OCI-LY7 (cell line): ENCODE measurements at regions not wholly inside any gene's neighbourhood (a gene's known extent, or its start where the extent isn't known, plus 50 kb on each side); places are given as distances from the start of the nearest gene placed in this dataset.

Experiments
- BruUV-seq: library from RNA; stranded (reverse); fragments of 400-500 nt; replicated peaks from 2 replicates; lab custom pipeline; 2021; lab: Mats Ljungman, UMichigan
- CTCF ChIA-PET: fragments of 300-600 bp; sonication (Branson Sonifier 250); formaldehyde crosslinking; loops from one replicate; lab custom pipeline; 2022; ENCODE audit warnings: antibody characterized with exemption; ENCODE audit not compliant: unreplicated experiment; lab: Charles Lee
- POLR2A ChIA-PET: fragments of 300-600 bp; sonication (Branson Sonifier 250); formaldehyde crosslinking; loops from one replicate; lab custom pipeline; 2022; ENCODE audit warnings: antibody characterized with exemption; lab: Charles Lee
- DNase-seq: peaks from one replicate; pipeline ENCODE4 v3.0.0-alpha.2; 2015; ENCODE audit warnings: low spot score
- H2AFZ ChIP-seq: fragments of 200-600 bp; sonication (generic), shearing (Covaris generic); 2 replicates; pipeline ENCODE4 v1.6.1; 2014; ENCODE audit warnings: mild to moderate bottlenecking, antibody characterized with exemption, low read length, moderate library complexity
- H3K27ac ChIP-seq: fragments of 200-600 bp; sonication (generic); 2 replicates; pipeline ENCODE4 v1.5.1; 2014; ENCODE audit warnings: mixed run types, low read depth, mild to moderate bottlenecking, moderate library complexity, low read length, inconsistent platforms; ENCODE audit not compliant: poor library complexity, severe bottlenecking
- H3K36me3 ChIP-seq: fragments of 200-600 bp; sonication (generic); 2 replicates; pipeline ENCODE4 v1.6.1; 2014; ENCODE audit warnings: mild to moderate bottlenecking, antibody characterized with exemption, low read length, moderate library complexity, mixed read lengths; ENCODE audit not compliant: insufficient read depth
- H3K4me1 ChIP-seq: fragments of 200-600 bp; sonication (generic); 2 replicates; pipeline ENCODE4 v1.5.1; 2014; ENCODE audit warnings: mild to moderate bottlenecking, low read length; ENCODE audit not compliant: insufficient read depth, poor library complexity, severe bottlenecking
- H3K4me2 ChIP-seq: fragments of 200-600 bp; sonication (generic); 2 replicates; pipeline ENCODE4 v1.6.1; 2014; ENCODE audit warnings: mild to moderate bottlenecking, low read length
- H3K4me3 ChIP-seq: fragments of 200-600 bp; sonication (generic); 2 replicates; pipeline ENCODE4 v1.5.1; 2014; ENCODE audit warnings: mild to moderate bottlenecking, low read depth, low read length; ENCODE audit not compliant: poor library complexity, severe bottlenecking
- H3K79me2 ChIP-seq: fragments of 200-600 bp; sonication (generic); 2 replicates; pipeline ENCODE4 v1.6.1; 2016; ENCODE audit warnings: low read depth, mild to moderate bottlenecking, low read length, moderate library complexity, mixed read lengths; ENCODE audit not compliant: insufficient read depth
- H3K9me2 ChIP-seq: fragments of 200-600 bp; sonication (generic); 2 replicates; pipeline ENCODE4 v1.6.1; 2016; ENCODE audit warnings: mild to moderate bottlenecking, low read length, mixed read lengths; ENCODE audit not compliant: insufficient read depth
- H3K9me3 ChIP-seq: fragments of 200-600 bp; sonication (generic); 2 replicates; pipeline ENCODE4 v1.6.1; 2014; ENCODE audit warnings: mild to moderate bottlenecking, mixed run types, low read length, mixed read lengths
- H4K20me1 ChIP-seq: fragments of 200-600 bp; sonication (generic); 2 replicates; pipeline ENCODE4 v1.6.1; 2014; ENCODE audit warnings: mild to moderate bottlenecking, antibody characterized with exemption, low read length, moderate library complexity, mixed read lengths; ENCODE audit not compliant: insufficient read depth
- CTCF ChIP-seq: fragments of 200-600 bp; sonication (generic); conservative IDR thresholded peaks from 2 replicates; pipeline ENCODE4 v1.5.1; 2014; ENCODE audit warnings: mild to moderate bottlenecking, antibody characterized with exemption, low read length, moderate library complexity, mixed read lengths
- EZH2phosphoT487 ChIP-seq: fragments of 200-600 bp; sonication (generic); IDR thresholded peaks from 2 replicates; pipeline ENCODE4 v1.6.1; 2018; ENCODE audit warnings: low read depth, borderline replicate concordance, mild to moderate bottlenecking, mixed run types, antibody characterized with exemption, low read length, moderate library complexity, mixed read lengths
- intact Hi-C: fragments of 100-400 bp; cut with micrococcal nuclease; formaldehyde crosslinking; loops from one replicate; pipeline ENCODE4 v1.10.0; 2022; ENCODE audit not compliant: unreplicated experiment

GRCh38 chr2:236664136-236664535 lies 94.5 kb downstream of the ACKR3 start:
- no TSS peak for BruUV-seq
- intact Hi-C loops, result no loop called here

GRCh38 chr2:236665101-236665500 lies 95.5 kb downstream of the ACKR3 start:
- TF ChIP-seq EZH2phosphoT487, result no peak
- no peak for TF ChIP-seq CTCF
- POLR2A ChIA-PET, result no interaction called here
- intact Hi-C loops, result no loop called here

More at GRCh38 chr2:236664136-236664535, 94.5 kb downstream of the ACKR3 start:
- Histone ChIP-seq H3K36me3 (no peaks in the 10 kb centered on the region), H2AFZ (no peak overlapping the region), H4K20me1 (no peaks in the 10 kb centered on the region), H3K9me3 (no peaks in the 10 kb centered on the region), H3K4me3 (no peak overlapping the region), H3K9me2 (no peaks in the 10 kb centered on the region; the same call in 1 of the 2 replicates), H3K27ac (no peak overlapping the region), H3K4me1 (no peaks in the 10 kb centered on the region), H3K4me2 (no peak overlapping the region), H3K79me2 (no peaks in the 10 kb centered on the region)
- no peak for DNase-seq
- TF ChIP-seq CTCF (no peak), EZH2phosphoT487 (no peak)
- CTCF ChIA-PET, result no interaction called here
- POLR2A ChIA-PET, result interaction anchor here (0.9 kb wide), 1 partner anchor 232 kb away, joined by 4 read pairs; no protein-coding TSS in a partner anchor

GRCh38 chr2:236665572-236666118 lies 96.0 kb downstream of the ACKR3 start:
- no peaks in the 10 kb centered on the region for H3K79me2 ChIP-seq
- intact Hi-C loops, result no loop called here
- no peak overlapping the region for H3K4me3 ChIP-seq
- no peak overlapping the region for H3K27ac ChIP-seq
- H3K9me2 ChIP-seq, result no peaks in the 10 kb centered on the region; the same call in 1 of the 2 replicates
- BruUV-seq, result no TSS peak
- no peak overlapping the region for H2AFZ ChIP-seq
- no peaks in the 10 kb centered on the region for H3K36me3 ChIP-seq
- no peaks in the 10 kb centered on the region for H4K20me1 ChIP-seq
- H3K9me3 ChIP-seq, result no peaks in the 10 kb centered on the region
- no peak overlapping the region for H3K4me2 ChIP-seq
- no peaks in the 10 kb centered on the region for H3K4me1 ChIP-seq
- ChIA-PET CTCF (no interaction called here), POLR2A (no interaction called here)
- DNase-seq, result no peak
- no peak for TF ChIP-seq EZH2phosphoT487
- no peak for TF ChIP-seq CTCF

More at GRCh38 chr2:236665101-236665500, 95.5 kb downstream of the ACKR3 start:
- Histone ChIP-seq H3K27ac (no peak overlapping the region), H4K20me1 (no peaks in the 10 kb centered on the region), H2AFZ (no peak overlapping the region), H3K4me3 (no peak overlapping the region), H3K79me2 (no peaks in the 10 kb centered on the region), H3K36me3 (no peaks in the 10 kb centered on the region), H3K4me2 (no peak overlapping the region), H3K9me2 (no peaks in the 10 kb centered on the region; the same call in 1 of the 2 replicates), H3K4me1 (no peaks in the 10 kb centered on the region), H3K9me3 (no peaks in the 10 kb centered on the region)
- DNase-seq, result no peak
- CTCF ChIA-PET, result no interaction called here
- no TSS peak for BruUV-seq
